ENCODE measurements at regions not wholly inside any gene's neighbourhood (a gene's known extent, or its start where the extent isn't known, plus 50 kb on each side); places are given as distances from the start of the nearest gene placed in this dataset.

GRCh38 chr3:4222574-4223175 is 80.5 kb upstream of the SETMAR start:
- in situ Hi-C loops (cut with HindIII; ENCODE audit: low sequenced_read_pairs): no loop called here
- DNase-seq (ENCODE audit: low read depth): no peak
- TF ChIP-seq CTCF (IDR thresholded peaks at IDR 0.05; ENCODE audit: low read depth, low read length, missing control alignments): no peak

GRCh38 chr3:4223777-4224176 is 79.4 kb upstream of the SETMAR start:
- no peak for DNase-seq (ENCODE audit: low read depth)
- no peak overlapping the region for H3K4me3 ChIP-seq (ENCODE audit: low read depth, low read length)
- no peak for TF ChIP-seq CTCF (IDR thresholded peaks at IDR 0.05; ENCODE audit: low read depth, low read length, missing control alignments)
- in situ Hi-C loops (cut with HindIII; ENCODE audit: low sequenced_read_pairs): no loop called here

More at GRCh38 chr3:4222574-4223175, 80.5 kb upstream of the SETMAR start:
- H3K4me3 ChIP-seq (ENCODE audit: low read depth, low read length): no peak overlapping the region

- no peak overlapping the region for H3K4me3 ChIP-seq (ENCODE audit: low read depth, low read length)
- no peak for TF ChIP-seq CTCF (IDR thresholded peaks at IDR 0.05; ENCODE audit: low read depth, low read length, missing control alignments)
- in situ Hi-C loops (cut with HindIII; ENCODE audit: low sequenced_read_pairs): no loop called here
- no peak for DNase-seq (ENCODE audit: low read depth)
These were observed 78.8 kb upstream of the SETMAR start for GRCh38 chr3:4224331-4224730.

- in situ Hi-C loops (cut with HindIII; ENCODE audit: low sequenced_read_pairs): no loop called here
- TF ChIP-seq CTCF (IDR thresholded peaks at IDR 0.05; ENCODE audit: low read depth, low read length, missing control alignments): no peak
- no peak overlapping the region for H3K4me3 ChIP-seq (ENCODE audit: low read depth, low read length)
- no peak for DNase-seq (ENCODE audit: low read depth)
These were observed 78.1 kb upstream of the SETMAR start for GRCh38 chr3:4225005-4225471.

- H3K4me3 ChIP-seq (ENCODE audit: low read depth, low read length): no peak overlapping the region
- in situ Hi-C loops (cut with HindIII; ENCODE audit: low sequenced_read_pairs): no loop called here
- no peak for DNase-seq (ENCODE audit: low read depth)
- TF ChIP-seq CTCF (IDR thresholded peaks at IDR 0.05; ENCODE audit: low read depth, low read length, missing control alignments): no peak
These were observed 74.9 kb upstream of the SETMAR start for GRCh38 chr3:4228295-4228694.

- DNase-seq (ENCODE audit: low read depth): no peak
- TF ChIP-seq CTCF (IDR thresholded peaks at IDR 0.05; ENCODE audit: low read depth, low read length, missing control alignments): no peak
- H3K4me3 ChIP-seq (ENCODE audit: low read depth, low read length): no peak overlapping the region
- in situ Hi-C loops (cut with HindIII; ENCODE audit: low sequenced_read_pairs): no loop called here
These were observed 72.1 kb upstream of the SETMAR start for GRCh38 chr3:4231041-4231440.
